ENCODE measurements at regions not wholly inside any gene's neighbourhood (a gene's known extent, or its start where the extent isn't known, plus 50 kb on each side); places are given as distances from the start of the nearest gene placed in this dataset.

GRCh38 chr13:31869582-31869981, 130.3 kb downstream of the RXFP2 start:
- no peak for TF ChIP-seq POLR2A (IDR thresholded peaks at IDR 0.05)
- TF ChIP-seq, protein P1, sequence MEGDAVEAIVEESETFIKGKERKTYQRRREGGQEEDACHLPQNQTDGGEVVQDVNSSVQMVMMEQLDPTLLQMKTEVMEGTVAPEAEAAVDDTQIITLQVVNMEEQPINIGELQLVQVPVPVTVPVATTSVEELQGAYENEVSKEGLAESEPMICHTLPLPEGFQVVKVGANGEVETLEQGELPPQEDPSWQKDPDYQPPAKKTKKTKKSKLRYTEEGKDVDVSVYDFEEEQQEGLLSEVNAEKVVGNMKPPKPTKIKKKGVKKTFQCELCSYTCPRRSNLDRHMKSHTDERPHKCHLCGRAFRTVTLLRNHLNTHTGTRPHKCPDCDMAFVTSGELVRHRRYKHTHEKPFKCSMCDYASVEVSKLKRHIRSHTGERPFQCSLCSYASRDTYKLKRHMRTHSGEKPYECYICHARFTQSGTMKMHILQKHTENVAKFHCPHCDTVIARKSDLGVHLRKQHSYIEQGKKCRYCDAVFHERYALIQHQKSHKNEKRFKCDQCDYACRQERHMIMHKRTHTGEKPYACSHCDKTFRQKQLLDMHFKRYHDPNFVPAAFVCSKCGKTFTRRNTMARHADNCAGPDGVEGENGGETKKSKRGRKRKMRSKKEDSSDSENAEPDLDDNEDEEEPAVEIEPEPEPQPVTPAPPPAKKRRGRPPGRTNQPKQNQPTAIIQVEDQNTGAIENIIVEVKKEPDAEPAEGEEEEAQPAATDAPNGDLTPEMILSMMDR (IDR thresholded peaks at IDR 0.05): no peak
